ENCODE measurements at regions not wholly inside any gene's neighbourhood (a gene's known extent, or its start where the extent isn't known, plus 50 kb on each side); places are given as distances from the start of the nearest gene placed in this dataset.

- TF ChIP-seq CTCF (IDR thresholded peaks at IDR 0.05) (no peak), POLR2A (IDR thresholded peaks at IDR 0.05) (no peak), EP300 (IDR thresholded peaks at IDR 0.05) (no peak)
Observed at GRCh38 chr5:96203761-96204160, 229.3 kb downstream of the PCSK1 start.

Data from tibial nerve (tissue), 4 donors.